ENCODE measurements at regions not wholly inside any gene's neighbourhood (a gene's known extent, or its start where the extent isn't known, plus 50 kb on each side); places are given as distances from the start of the nearest gene placed in this dataset.

DNA sequence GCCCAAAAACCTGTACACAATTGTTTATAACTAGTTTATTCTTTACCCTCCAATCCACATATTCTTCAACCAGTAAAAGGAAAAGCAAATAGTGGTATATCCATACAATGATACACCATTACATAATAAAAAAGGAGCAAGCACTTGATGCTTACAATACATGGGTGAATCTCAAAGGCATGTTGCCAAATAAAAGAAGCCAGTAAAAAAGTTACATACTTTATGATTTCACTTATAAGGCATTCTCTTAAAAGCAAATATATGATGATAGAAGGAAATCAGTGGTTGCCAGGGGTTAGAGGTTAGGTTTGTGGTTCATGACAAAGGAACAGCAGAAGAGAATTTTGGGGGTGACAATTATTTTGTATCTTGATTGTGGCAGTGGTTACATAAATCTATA lies 896.1 kb upstream of the LCORL start:
- no peak overlapping the region for H3K4me3 ChIP-seq (ENCODE audit: low read depth, low read length)
- no peaks in the 10 kb centered on the region for H3K36me3 ChIP-seq (ENCODE audit: control insufficient read depth, insufficient read depth, low read length)
- TF ChIP-seq, protein P1, sequence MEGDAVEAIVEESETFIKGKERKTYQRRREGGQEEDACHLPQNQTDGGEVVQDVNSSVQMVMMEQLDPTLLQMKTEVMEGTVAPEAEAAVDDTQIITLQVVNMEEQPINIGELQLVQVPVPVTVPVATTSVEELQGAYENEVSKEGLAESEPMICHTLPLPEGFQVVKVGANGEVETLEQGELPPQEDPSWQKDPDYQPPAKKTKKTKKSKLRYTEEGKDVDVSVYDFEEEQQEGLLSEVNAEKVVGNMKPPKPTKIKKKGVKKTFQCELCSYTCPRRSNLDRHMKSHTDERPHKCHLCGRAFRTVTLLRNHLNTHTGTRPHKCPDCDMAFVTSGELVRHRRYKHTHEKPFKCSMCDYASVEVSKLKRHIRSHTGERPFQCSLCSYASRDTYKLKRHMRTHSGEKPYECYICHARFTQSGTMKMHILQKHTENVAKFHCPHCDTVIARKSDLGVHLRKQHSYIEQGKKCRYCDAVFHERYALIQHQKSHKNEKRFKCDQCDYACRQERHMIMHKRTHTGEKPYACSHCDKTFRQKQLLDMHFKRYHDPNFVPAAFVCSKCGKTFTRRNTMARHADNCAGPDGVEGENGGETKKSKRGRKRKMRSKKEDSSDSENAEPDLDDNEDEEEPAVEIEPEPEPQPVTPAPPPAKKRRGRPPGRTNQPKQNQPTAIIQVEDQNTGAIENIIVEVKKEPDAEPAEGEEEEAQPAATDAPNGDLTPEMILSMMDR (IDR thresholded peaks at IDR 0.05; ENCODE audit: insufficient read depth, low read length, poor library complexity, severe bottlenecking), result no peak
- H3K27me3 ChIP-seq (ENCODE audit: control insufficient read depth, insufficient read depth, low read length), result no peaks in the 10 kb centered on the region
- no peak for DNase-seq (ENCODE audit: low read depth)

DNA sequence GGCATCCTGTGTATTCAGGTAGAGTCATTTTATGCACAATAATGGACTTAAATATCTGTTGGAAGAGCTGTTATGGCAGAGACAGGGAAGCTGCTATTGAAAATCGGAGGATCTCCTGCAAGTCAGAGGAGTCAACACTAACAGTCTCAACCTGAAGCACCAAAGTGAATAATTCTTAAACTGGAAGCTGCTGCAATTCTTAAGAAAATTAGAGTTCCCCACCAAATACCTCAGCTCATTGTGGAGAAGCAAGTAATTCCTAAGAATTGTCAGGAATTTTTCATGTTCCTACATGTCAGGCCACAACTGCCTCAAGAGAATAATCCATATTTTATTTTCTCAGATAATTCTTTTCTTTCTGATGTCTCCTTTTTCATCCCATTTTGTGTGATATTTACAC lies 892.6 kb upstream of the LCORL start:
- no peak for DNase-seq (ENCODE audit: low read depth)
- no peaks in the 10 kb centered on the region for H3K27me3 ChIP-seq (ENCODE audit: control insufficient read depth, insufficient read depth, low read length)
- no peak overlapping the region for H3K4me3 ChIP-seq (ENCODE audit: low read depth, low read length)
- no peaks in the 10 kb centered on the region for H3K36me3 ChIP-seq (ENCODE audit: control insufficient read depth, insufficient read depth, low read length)
- TF ChIP-seq, protein P1 (IDR thresholded peaks at IDR 0.05; ENCODE audit: insufficient read depth, low read length, poor library complexity, severe bottlenecking), result no peak

DNA sequence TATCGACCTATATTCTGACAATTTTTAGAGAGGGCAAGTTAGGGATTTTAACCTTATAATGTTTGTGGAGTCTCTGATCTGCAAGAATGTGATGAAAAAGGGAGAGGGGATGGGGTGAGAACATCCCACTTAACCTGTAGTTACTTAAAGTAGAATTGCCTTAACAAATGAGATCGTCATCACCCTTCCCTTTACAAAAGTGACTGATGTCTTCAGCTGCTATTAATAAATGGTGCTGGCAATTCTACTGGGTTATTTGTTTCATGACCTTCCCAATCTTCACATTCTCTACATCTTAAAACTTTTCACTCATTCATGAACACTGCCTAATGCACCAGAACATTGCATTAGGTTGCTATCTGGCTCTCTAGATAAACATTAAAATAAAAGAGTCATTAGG lies 873.4 kb upstream of the LCORL start:
- no peak for DNase-seq (ENCODE audit: low read depth)
- Histone ChIP-seq H3K27me3 (ENCODE audit: control insufficient read depth, insufficient read depth, low read length) (no peaks in the 10 kb centered on the region), H3K4me3 (ENCODE audit: low read depth, low read length) (no peak overlapping the region), H3K36me3 (ENCODE audit: control insufficient read depth, insufficient read depth, low read length) (no peaks in the 10 kb centered on the region)
- TF ChIP-seq, protein P1 (IDR thresholded peaks at IDR 0.05; ENCODE audit: insufficient read depth, low read length, poor library complexity, severe bottlenecking), result no peak

DNA sequence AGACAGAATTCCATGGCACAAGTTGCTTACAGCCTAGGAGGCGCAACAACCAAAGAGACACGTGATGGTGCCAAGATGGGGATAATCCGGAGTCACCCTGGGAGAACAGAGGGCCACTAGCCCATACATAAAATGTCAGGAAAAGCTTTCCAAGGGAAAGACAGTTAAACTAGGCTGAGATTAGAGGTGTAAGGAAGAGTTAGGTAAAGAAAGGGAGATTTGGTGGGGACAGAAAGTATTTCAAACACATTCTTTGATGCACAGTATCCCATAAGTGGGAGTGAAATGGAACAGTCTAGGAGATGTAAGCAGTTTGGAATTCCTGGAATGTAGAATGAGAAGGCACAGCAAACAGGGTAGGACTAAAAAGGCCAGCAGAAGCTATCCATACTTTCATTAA lies 860.9 kb upstream of the LCORL start:
- TF ChIP-seq, protein P1 (IDR thresholded peaks at IDR 0.05; ENCODE audit: insufficient read depth, low read length, poor library complexity, severe bottlenecking), result no peak
- no peaks in the 10 kb centered on the region for H3K27me3 ChIP-seq (ENCODE audit: control insufficient read depth, insufficient read depth, low read length)
- H3K4me3 ChIP-seq (ENCODE audit: low read depth, low read length), result no peak overlapping the region
- DNase-seq (ENCODE audit: low read depth), result peak; percentile 77
- H3K36me3 ChIP-seq (ENCODE audit: control insufficient read depth, insufficient read depth, low read length), result no peaks in the 10 kb centered on the region

DNA sequence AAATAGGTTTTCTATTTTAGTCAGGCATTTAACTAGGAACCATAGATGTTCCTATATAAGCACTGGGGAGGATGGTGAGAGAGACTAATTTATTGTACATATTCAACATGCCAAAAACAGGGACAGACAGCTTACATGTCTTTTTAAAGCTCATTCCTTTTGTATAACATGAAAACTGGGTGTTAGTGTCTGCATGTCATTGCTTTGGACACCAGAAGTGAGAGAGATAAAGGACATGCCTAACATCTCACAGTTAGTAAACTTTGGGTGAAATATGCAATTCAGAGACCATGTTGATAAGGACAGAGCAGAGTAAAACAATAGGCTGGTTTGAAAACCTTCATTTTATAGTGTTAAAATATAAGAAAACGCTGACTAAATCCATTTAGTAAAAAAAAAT lies 860.0 kb upstream of the LCORL start:
- Histone ChIP-seq H3K36me3 (ENCODE audit: control insufficient read depth, insufficient read depth, low read length) (no peaks in the 10 kb centered on the region), H3K27me3 (ENCODE audit: control insufficient read depth, insufficient read depth, low read length) (no peaks in the 10 kb centered on the region), H3K4me3 (ENCODE audit: low read depth, low read length) (no peak overlapping the region)
- DNase-seq (ENCODE audit: low read depth), result no peak
- TF ChIP-seq, protein P1 (IDR thresholded peaks at IDR 0.05; ENCODE audit: insufficient read depth, low read length, poor library complexity, severe bottlenecking), result no peak

DNA sequence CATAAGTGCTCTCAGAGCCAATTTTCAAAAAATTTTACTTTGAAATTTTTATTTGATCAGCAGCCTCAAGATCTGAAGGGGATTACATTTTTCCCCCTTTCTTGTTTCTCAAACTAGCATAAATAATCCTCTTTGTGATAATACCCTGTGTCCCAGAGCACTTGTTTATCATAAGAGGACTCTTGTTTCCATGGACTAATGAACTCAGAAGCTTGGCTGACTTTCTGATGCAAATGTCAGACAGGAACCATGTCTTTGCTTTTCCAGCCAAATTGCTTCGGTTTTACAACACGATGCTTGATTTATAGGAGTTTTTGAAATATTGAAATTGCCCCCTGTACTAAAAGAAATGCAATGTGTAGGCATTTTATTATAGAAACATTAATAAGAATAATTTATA lies 859.3 kb upstream of the LCORL start:
- TF ChIP-seq, protein P1 (IDR thresholded peaks at IDR 0.05; ENCODE audit: insufficient read depth, low read length, poor library complexity, severe bottlenecking), result no peak
- no peaks in the 10 kb centered on the region for H3K27me3 ChIP-seq (ENCODE audit: control insufficient read depth, insufficient read depth, low read length)
- no peak overlapping the region for H3K4me3 ChIP-seq (ENCODE audit: low read depth, low read length)
- DNase-seq (ENCODE audit: low read depth), result no peak
- H3K36me3 ChIP-seq (ENCODE audit: control insufficient read depth, insufficient read depth, low read length), result no peaks in the 10 kb centered on the region
